IMR-90 (cell line): ENCODE measurements at regions not wholly inside any gene's neighbourhood (a gene's known extent, or its start where the extent isn't known, plus 50 kb on each side); places are given as distances from the start of the nearest gene placed in this dataset.

ENCODE experiments used
- ATAC-seq: fragments of 200-7000 bp; cut with Tn5 transposase; 2 replicates; pipeline ENCODE4 v1.9.1; 2020; ENCODE audit warnings: low read depth, mild to moderate bottlenecking, moderate library complexity
- BruUV-seq: library from RNA; stranded (reverse); fragments of 400-500 nt; replicated peaks from 2 replicates; lab custom pipeline; 2021; lab: Mats Ljungman, UMichigan
- CTCF ChIA-PET: fragments of 300-600 bp; formaldehyde crosslinking; extraction: SDS; loops from one replicate; lab custom pipeline; 2021; ENCODE audit warnings: antibody characterized with exemption; lab: Yijun Ruan, JAX
- POLR2A ChIA-PET: fragments of 300-600 bp; sonication (Branson Sonifier 250); formaldehyde crosslinking; loops from one replicate; lab custom pipeline; 2022; ENCODE audit warnings: antibody characterized with exemption; ENCODE audit not compliant: unreplicated experiment; lab: Charles Lee
- DNase-seq: peaks from one replicate; pipeline ENCODE4 v3.0.0; 2013
- H2AFZ ChIP-seq: replicated peaks from 2 replicates; pipeline ENCODE3; 2013; ENCODE audit warnings: low read length, mild to moderate bottlenecking; ENCODE audit not compliant: poor library complexity
- H2AK5ac ChIP-seq: 2 replicates; pipeline ENCODE4 v1.6.1; 2013; ENCODE audit warnings: low read depth, low read length, inconsistent platforms
- H2AK9ac ChIP-seq: replicated peaks from 2 replicates; pipeline ENCODE3; 2013; ENCODE audit warnings: mild to moderate bottlenecking, low read depth, low read length, moderate library complexity; ENCODE audit not compliant: poor library complexity
- H2BK120ac ChIP-seq: 2 replicates; pipeline ENCODE4 v1.6.1; 2013; ENCODE audit warnings: low read depth, low read length, inconsistent platforms
- H2BK15ac ChIP-seq: 3 replicates; pipeline ENCODE4 v1.6.1; 2013; ENCODE audit warnings: low read depth, low read length, inconsistent platforms
- H2BK20ac ChIP-seq: 2 replicates; pipeline ENCODE4 v1.6.1; 2013; ENCODE audit warnings: low read depth, mild to moderate bottlenecking, inconsistent platforms, low read length, moderate library complexity
- H2BK5ac ChIP-seq: 2 replicates; pipeline ENCODE4 v1.6.1; 2013; ENCODE audit warnings: mild to moderate bottlenecking, low read depth, low read length, inconsistent platforms; ENCODE audit not compliant: poor library complexity, severe bottlenecking
- H3K14ac ChIP-seq: replicated peaks from 2 replicates; pipeline ENCODE4 v1.6.1; 2013; ENCODE audit warnings: low read depth, low read length, inconsistent platforms
- H3K18ac ChIP-seq: 2 replicates; pipeline ENCODE4 v1.6.1; 2013; ENCODE audit warnings: low read depth, low read length, control low read depth
- H3K23ac ChIP-seq: 2 replicates; pipeline ENCODE4 v1.6.1; 2013; ENCODE audit warnings: low read depth, low read length, inconsistent platforms
- H3K27ac ChIP-seq: 2 replicates; pipeline ENCODE4 v1.5.1; 2013; ENCODE audit warnings: mild to moderate bottlenecking, control low read depth, low read length; ENCODE audit not compliant: insufficient read depth
- H3K27me3 ChIP-seq: 2 replicates; pipeline ENCODE4 v1.6.1; 2013; ENCODE audit warnings: low read length; ENCODE audit not compliant: control insufficient read depth, insufficient read depth
- H3K36me3 ChIP-seq: 2 replicates; pipeline ENCODE4 v1.6.1; 2013; ENCODE audit warnings: low read length, mixed read lengths; ENCODE audit not compliant: control insufficient read depth, insufficient read depth
- H3K4ac ChIP-seq: 2 replicates; pipeline ENCODE4 v1.6.1; 2013; ENCODE audit warnings: low read depth, low read length, inconsistent platforms
- H3K4me1 ChIP-seq: 2 replicates; pipeline ENCODE4 v1.6.1; 2013; ENCODE audit warnings: low read length, mixed read lengths; ENCODE audit not compliant: control insufficient read depth, insufficient read depth
- H3K4me2 ChIP-seq: 2 replicates; pipeline ENCODE4 v1.6.1; 2013; ENCODE audit warnings: low read depth, mild to moderate bottlenecking, control low read depth, low read length, moderate library complexity
- H3K4me3 ChIP-seq: 2 replicates; pipeline ENCODE4 v1.5.1; 2013; ENCODE audit warnings: low read depth, mild to moderate bottlenecking, control low read depth, low read length, moderate library complexity; ENCODE audit not compliant: insufficient read depth
- H3K56ac ChIP-seq: 2 replicates; pipeline ENCODE4 v1.6.1; 2013; ENCODE audit warnings: low read length, inconsistent platforms; ENCODE audit not compliant: insufficient read depth; ENCODE audit errors: extremely low read depth
- H3K79me1 ChIP-seq, 2 experiments: 2 replicates each; pipeline ENCODE4 v1.6.1; 2013; ENCODE audit warnings: low read length in 2 of 2, inconsistent platforms in 1 of 2, low read depth in 1 of 2
- H3K9ac ChIP-seq: 2 replicates; pipeline ENCODE4 v1.6.1; 2013; ENCODE audit warnings: low read depth, low read length, control low read depth
- H3K9me1 ChIP-seq: 2 replicates; pipeline ENCODE4 v1.6.1; 2013; ENCODE audit warnings: low read length, inconsistent platforms; ENCODE audit not compliant: insufficient read depth
- H3K9me3 ChIP-seq: 2 replicates; pipeline ENCODE4 v1.6.1; 2013; ENCODE audit warnings: low read length; ENCODE audit not compliant: control insufficient read depth, insufficient read depth
- H4K20me1 ChIP-seq: 2 replicates; pipeline ENCODE4 v1.6.1; 2013; ENCODE audit warnings: low read length, inconsistent platforms; ENCODE audit not compliant: insufficient read depth
- H4K5ac ChIP-seq: 2 replicates; pipeline ENCODE4 v1.6.1; 2013; ENCODE audit warnings: mild to moderate bottlenecking, low read depth, low read length, control low read depth
- H4K8ac ChIP-seq, 2 experiments: 2 replicates each; pipeline ENCODE4 v1.6.1; 2013; ENCODE audit warnings: low read depth in 2 of 2, low read length in 2 of 2, control low read depth in 1 of 2, inconsistent platforms in 1 of 2
- H4K91ac ChIP-seq: 2 replicates; pipeline ENCODE4 v1.6.1; 2013; ENCODE audit warnings: low read depth, low read length, inconsistent platforms; ENCODE audit not compliant: insufficient read depth
- POLR2A ChIP-seq: IDR thresholded peaks from 2 replicates; pipeline ENCODE4 v1.6.1; 2012; ENCODE audit warnings: mild to moderate bottlenecking, low read depth, low read length
- WGBS, 2 experiments: methylation state at CpG; one replicate each; pipeline versions ENCODE4 v1.1.5 to v1.1.7; 2013; ENCODE audit warnings: missing lambda C conversion rate in 2 of 2; ENCODE audit not compliant: insufficient read length in 1 of 2; ENCODE audit errors: extremely low coverage in 2 of 2; 5-methylcytosine and 5-hydroxymethylcytosine counted together
- dilution Hi-C: fragments of 300-500 bp; cut with HindIII; formaldehyde crosslinking; loops from one replicate; pipeline ENCODE4 v1.14.3; 2018; ENCODE audit warnings: low sequenced_read_pairs; ENCODE audit not compliant: unreplicated experiment
- in situ Hi-C: fragments of 300-500 bp; cut with MboI; formaldehyde crosslinking; loops from 3 replicates; pipeline ENCODE4 v1.14.3; 2019; ENCODE audit warnings: low sequenced_read_pairs, inconsistent platforms, mixed read lengths
- intact Hi-C: fragments of 100-400 bp; cut with micrococcal nuclease; formaldehyde crosslinking; loops from 2 replicates; pipeline ENCODE4 v1.10.0; 2022
- TF ChIP-seq, protein P1 (sequence below): conservative IDR thresholded peaks from 2 replicates; pipeline ENCODE4 v1.5.1; 2012; ENCODE audit warnings: mild to moderate bottlenecking, low read depth, low read length, improper control_type of control experiment

DNA sequence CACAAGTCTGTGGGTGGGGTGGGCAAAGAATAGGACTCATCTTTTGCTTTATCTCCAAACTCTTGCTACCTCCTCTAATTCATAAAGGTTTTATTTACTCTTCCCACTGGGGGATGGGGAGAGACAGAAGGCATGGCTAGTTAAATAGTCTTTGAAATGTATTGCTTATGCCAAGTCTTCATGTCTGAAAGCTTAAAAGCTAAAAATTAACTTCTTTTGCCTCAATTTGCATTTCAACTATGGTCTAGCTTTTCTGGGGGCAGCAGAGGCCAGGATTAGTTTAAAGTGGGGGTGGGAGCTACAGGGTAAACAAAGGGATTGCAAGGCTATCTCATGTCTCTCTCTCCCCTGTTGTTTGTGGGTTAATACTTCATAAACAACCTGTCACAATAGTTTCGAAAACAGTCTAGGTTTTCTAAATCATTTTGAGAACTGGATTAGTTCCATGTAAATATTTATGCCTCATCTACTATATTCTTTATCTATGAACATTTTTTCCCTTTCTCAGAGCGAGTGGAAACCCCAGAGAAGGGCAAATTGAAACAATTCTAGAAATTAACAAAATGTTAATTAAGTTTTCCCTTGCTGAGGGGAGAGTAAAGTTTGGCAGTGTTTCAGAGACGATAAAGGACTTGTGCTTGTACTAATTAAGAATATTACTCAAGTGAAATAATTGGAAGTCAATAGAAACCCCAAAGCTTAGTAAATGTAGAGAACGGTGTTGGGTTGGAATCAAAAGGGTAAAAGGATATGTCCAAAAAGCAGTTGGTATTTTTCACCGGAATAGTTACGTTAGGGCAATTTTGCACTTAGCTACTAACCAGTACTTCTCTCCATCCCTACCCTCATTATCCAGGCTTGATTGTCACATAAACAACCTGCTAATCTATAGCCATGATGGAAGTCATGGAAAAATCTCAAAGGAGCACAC, 182.2 kb downstream of the GIPC2 start:
- H2AK9ac ChIP-seq, result no peak overlapping the region
- WGBS, 2 experiments, result no CpG with 5 or more reads among the region's 6 CpGs
- H3K36me3 ChIP-seq, result no peaks in the 10 kb centered on the region
- DNase-seq (peak; percentile 21), ATAC-seq (peak; percentile 25; the same call in 1 of the 2 replicates)
- 0 out of 4 replicates have a peak overlapping the region, but pooled peaks of 1 of the 2 experiments have one; percentile 8 for H4K8ac ChIP-seq
- no peak for TF ChIP-seq POLR2A
- TF ChIP-seq, protein P1, sequence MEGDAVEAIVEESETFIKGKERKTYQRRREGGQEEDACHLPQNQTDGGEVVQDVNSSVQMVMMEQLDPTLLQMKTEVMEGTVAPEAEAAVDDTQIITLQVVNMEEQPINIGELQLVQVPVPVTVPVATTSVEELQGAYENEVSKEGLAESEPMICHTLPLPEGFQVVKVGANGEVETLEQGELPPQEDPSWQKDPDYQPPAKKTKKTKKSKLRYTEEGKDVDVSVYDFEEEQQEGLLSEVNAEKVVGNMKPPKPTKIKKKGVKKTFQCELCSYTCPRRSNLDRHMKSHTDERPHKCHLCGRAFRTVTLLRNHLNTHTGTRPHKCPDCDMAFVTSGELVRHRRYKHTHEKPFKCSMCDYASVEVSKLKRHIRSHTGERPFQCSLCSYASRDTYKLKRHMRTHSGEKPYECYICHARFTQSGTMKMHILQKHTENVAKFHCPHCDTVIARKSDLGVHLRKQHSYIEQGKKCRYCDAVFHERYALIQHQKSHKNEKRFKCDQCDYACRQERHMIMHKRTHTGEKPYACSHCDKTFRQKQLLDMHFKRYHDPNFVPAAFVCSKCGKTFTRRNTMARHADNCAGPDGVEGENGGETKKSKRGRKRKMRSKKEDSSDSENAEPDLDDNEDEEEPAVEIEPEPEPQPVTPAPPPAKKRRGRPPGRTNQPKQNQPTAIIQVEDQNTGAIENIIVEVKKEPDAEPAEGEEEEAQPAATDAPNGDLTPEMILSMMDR, result 0 out of 2 replicates have a peak, but pooled peaks have one; percentile 2
- BruUV-seq, result no TSS peak
- H3K56ac ChIP-seq, result no peak overlapping the region
- no peaks in the 10 kb centered on the region for H3K79me1 ChIP-seq
- intact Hi-C loops (loop anchor here (10.0 kb wide), 1 partner anchor 127 kb away; no protein-coding TSS in a partner anchor), in situ Hi-C loops (no loop called here), dilution Hi-C loops (no loop called here)
- H4K5ac ChIP-seq, result peak overlapping the region; percentile 68
- H3K4me1 ChIP-seq, result peaks cover 8% of the 10 kb centered on the region
- H3K4me2 ChIP-seq, result peak overlapping the region; percentile 25; the same call in 1 of the 2 replicates
- 0 out of 3 replicates have a peak overlapping the region, but pooled peaks have one; percentile 56 for H2BK15ac ChIP-seq
- H2AK5ac ChIP-seq, result 0 out of 2 replicates have a peak overlapping the region, but pooled peaks have one; percentile 0
- peak overlapping the region; percentile 38 for H2BK5ac ChIP-seq
- H3K18ac ChIP-seq, result peak overlapping the region; percentile 75
- H3K14ac ChIP-seq, result peak overlapping the region; percentile 68; the same call in 1 of the 2 replicates
- no peak overlapping the region for H3K9ac ChIP-seq
- no peak overlapping the region for H3K23ac ChIP-seq
- H3K27me3 ChIP-seq, result no peaks in the 10 kb centered on the region
- H3K4ac ChIP-seq, result peak overlapping the region; percentile 66
- peak overlapping the region; percentile 73 for H2BK120ac ChIP-seq
- 0 out of 2 replicates have a peak, but pooled peaks cover 2% of the 10 kb centered on the region for H3K9me1 ChIP-seq
- H4K91ac ChIP-seq, result peak overlapping the region; percentile 56
- H4K20me1 ChIP-seq, result no peaks in the 10 kb centered on the region
- H2AFZ ChIP-seq, result no peak overlapping the region
- H3K4me3 ChIP-seq, result no peak overlapping the region
- H3K27ac ChIP-seq, result peak overlapping the region; percentile 53; the same call in 1 of the 2 replicates
- POLR2A ChIA-PET, result no interaction called here
- H2BK20ac ChIP-seq, result peak overlapping the region; percentile 69
- H3K9me3 ChIP-seq, result peaks cover 3% of the 10 kb centered on the region
- CTCF ChIA-PET, result no interaction called here
